ENCODE measurements at regions not wholly inside any gene's neighbourhood (a gene's known extent, or its start where the extent isn't known, plus 50 kb on each side); places are given as distances from the start of the nearest gene placed in this dataset.

GRCh38 chr6:169839898-169840631 lies 88.6 kb downstream of the ERMARD start:
- peaks cover 23% of the 10 kb centered on the region for H3K27me3 ChIP-seq (ENCODE audit: insufficient read depth, low read length)

GRCh38 chr6:169839493-169839892 lies 88.1 kb downstream of the ERMARD start:
- H3K27ac ChIP-seq (ENCODE audit: low read depth, low read length): no peak overlapping the region
- no peaks in the 10 kb centered on the region for H3K36me3 ChIP-seq (ENCODE audit: insufficient read depth, low read length)
- no peaks in the 10 kb centered on the region for H3K4me1 ChIP-seq (ENCODE audit: control insufficient read depth, insufficient read depth, low read length, unreplicated experiment)
- no peak overlapping the region for H2AFZ ChIP-seq (ENCODE audit: low read length, unreplicated experiment)
- peaks cover 28% of the 10 kb centered on the region for H3K27me3 ChIP-seq (ENCODE audit: insufficient read depth, low read length)
- no peaks in the 10 kb centered on the region for H3K79me2 ChIP-seq (ENCODE audit: control insufficient read depth, insufficient read depth, low read length, unreplicated experiment)
- no peak overlapping the region for H3K4me3 ChIP-seq (ENCODE audit: low read depth, low read length)

More at GRCh38 chr6:169839898-169840631, 88.6 kb downstream of the ERMARD start:
- Histone ChIP-seq H3K79me2 (ENCODE audit: control insufficient read depth, insufficient read depth, low read length, unreplicated experiment) (no peaks in the 10 kb centered on the region), H3K4me1 (ENCODE audit: control insufficient read depth, insufficient read depth, low read length, unreplicated experiment) (no peaks in the 10 kb centered on the region), H3K36me3 (ENCODE audit: insufficient read depth, low read length) (no peaks in the 10 kb centered on the region), H2AFZ (ENCODE audit: low read length, unreplicated experiment) (no peak overlapping the region), H3K27ac (ENCODE audit: low read depth, low read length) (no peak overlapping the region), H3K4me3 (ENCODE audit: low read depth, low read length) (no peak overlapping the region)

GRCh38 chr6:169839029-169839481 lies 87.6 kb downstream of the ERMARD start:
- peaks cover 28% of the 10 kb centered on the region for H3K27me3 ChIP-seq (ENCODE audit: insufficient read depth, low read length)
- no peak overlapping the region for H3K4me3 ChIP-seq (ENCODE audit: low read depth, low read length)
- H3K79me2 ChIP-seq (ENCODE audit: control insufficient read depth, insufficient read depth, low read length, unreplicated experiment): no peaks in the 10 kb centered on the region
- H3K36me3 ChIP-seq (ENCODE audit: insufficient read depth, low read length): no peaks in the 10 kb centered on the region
- H3K27ac ChIP-seq (ENCODE audit: low read depth, low read length): no peak overlapping the region
- H2AFZ ChIP-seq (ENCODE audit: low read length, unreplicated experiment): no peak overlapping the region
- no peaks in the 10 kb centered on the region for H3K4me1 ChIP-seq (ENCODE audit: control insufficient read depth, insufficient read depth, low read length, unreplicated experiment)

- no peak overlapping the region for H3K27ac ChIP-seq (ENCODE audit: low read depth, low read length)
- no peaks in the 10 kb centered on the region for H3K79me2 ChIP-seq (ENCODE audit: control insufficient read depth, insufficient read depth, low read length, unreplicated experiment)
- no peak overlapping the region for H2AFZ ChIP-seq (ENCODE audit: low read length, unreplicated experiment)
- no peaks in the 10 kb centered on the region for H3K4me1 ChIP-seq (ENCODE audit: control insufficient read depth, insufficient read depth, low read length, unreplicated experiment)
- peaks cover 28% of the 10 kb centered on the region for H3K27me3 ChIP-seq (ENCODE audit: insufficient read depth, low read length)
- H3K36me3 ChIP-seq (ENCODE audit: insufficient read depth, low read length): no peaks in the 10 kb centered on the region
- H3K4me3 ChIP-seq (ENCODE audit: low read depth, low read length): no peak overlapping the region
These were observed 87.1 kb downstream of the ERMARD start for GRCh38 chr6:169838346-169839028.

- Histone ChIP-seq H3K4me3 (ENCODE audit: low read depth, low read length) (no peak overlapping the region), H3K4me1 (ENCODE audit: control insufficient read depth, insufficient read depth, low read length, unreplicated experiment) (no peaks in the 10 kb centered on the region), H3K27me3 (ENCODE audit: insufficient read depth, low read length) (peaks cover 28% of the 10 kb centered on the region)
These were observed 86.3 kb downstream of the ERMARD start for GRCh38 chr6:169837529-169838250.

GRCh38 chr6:169833258-169833794 lies 81.9 kb downstream of the ERMARD start:
- Histone ChIP-seq H3K4me3 (ENCODE audit: low read depth, low read length) (no peak overlapping the region), H3K27ac (ENCODE audit: low read depth, low read length) (no peak overlapping the region), H3K4me1 (ENCODE audit: control insufficient read depth, insufficient read depth, low read length, unreplicated experiment) (no peaks in the 10 kb centered on the region), H3K79me2 (ENCODE audit: control insufficient read depth, insufficient read depth, low read length, unreplicated experiment) (no peaks in the 10 kb centered on the region), H2AFZ (ENCODE audit: low read length, unreplicated experiment) (no peak overlapping the region), H3K27me3 (ENCODE audit: insufficient read depth, low read length) (peaks cover 38% of the 10 kb centered on the region), H3K36me3 (ENCODE audit: insufficient read depth, low read length) (no peaks in the 10 kb centered on the region)

More at GRCh38 chr6:169837529-169838250, 86.3 kb downstream of the ERMARD start:
- Histone ChIP-seq H2AFZ (ENCODE audit: low read length, unreplicated experiment) (no peak overlapping the region), H3K27ac (ENCODE audit: low read depth, low read length) (no peak overlapping the region), H3K36me3 (ENCODE audit: insufficient read depth, low read length) (no peaks in the 10 kb centered on the region), H3K79me2 (ENCODE audit: control insufficient read depth, insufficient read depth, low read length, unreplicated experiment) (no peaks in the 10 kb centered on the region)

- Histone ChIP-seq H3K36me3 (ENCODE audit: insufficient read depth, low read length) (no peaks in the 10 kb centered on the region), H3K79me2 (ENCODE audit: control insufficient read depth, insufficient read depth, low read length, unreplicated experiment) (no peaks in the 10 kb centered on the region), H3K27me3 (ENCODE audit: insufficient read depth, low read length) (peaks cover 36% of the 10 kb centered on the region), H2AFZ (ENCODE audit: low read length, unreplicated experiment) (no peak overlapping the region), H3K4me1 (ENCODE audit: control insufficient read depth, insufficient read depth, low read length, unreplicated experiment) (no peaks in the 10 kb centered on the region), H3K27ac (ENCODE audit: low read depth, low read length) (no peak overlapping the region), H3K4me3 (ENCODE audit: low read depth, low read length) (no peak overlapping the region)
These were observed 81.0 kb downstream of the ERMARD start for GRCh38 chr6:169832247-169832948.

- Histone ChIP-seq H2AFZ (ENCODE audit: low read length, unreplicated experiment) (peak overlapping the region; percentile 7), H3K79me2 (ENCODE audit: control insufficient read depth, insufficient read depth, low read length, unreplicated experiment) (no peaks in the 10 kb centered on the region), H3K36me3 (ENCODE audit: insufficient read depth, low read length) (no peaks in the 10 kb centered on the region), H3K4me1 (ENCODE audit: control insufficient read depth, insufficient read depth, low read length, unreplicated experiment) (no peaks in the 10 kb centered on the region), H3K27me3 (ENCODE audit: insufficient read depth, low read length) (peaks cover 34% of the 10 kb centered on the region), H3K4me3 (ENCODE audit: low read depth, low read length) (no peak overlapping the region), H3K27ac (ENCODE audit: low read depth, low read length) (no peak overlapping the region)
These were observed 80.2 kb downstream of the ERMARD start for GRCh38 chr6:169831450-169832246.
